ENCODE measurements at regions not wholly inside any gene's neighbourhood (a gene's known extent, or its start where the extent isn't known, plus 50 kb on each side); places are given as distances from the start of the nearest gene placed in this dataset.

DNA sequence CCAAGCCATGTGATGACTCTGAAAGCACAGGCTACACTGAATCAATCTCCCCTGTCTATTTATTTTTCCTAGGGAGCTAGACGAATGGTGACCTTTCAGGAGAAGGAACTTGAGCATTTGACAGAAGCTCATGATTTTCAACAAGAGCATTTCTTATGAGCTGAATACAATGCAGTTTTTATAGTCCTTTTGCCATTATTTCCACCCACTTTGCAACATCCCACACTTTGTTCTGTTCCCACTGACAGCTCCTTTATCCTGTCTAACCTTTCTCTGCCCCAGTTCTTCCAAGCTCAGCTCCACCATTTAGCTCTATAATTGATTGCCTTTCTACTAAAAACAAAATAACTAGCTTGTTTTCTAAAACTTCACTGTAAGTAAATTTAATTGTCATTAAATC is 91.9 kb upstream of the PRSS1 start:
- H3K9me2 ChIP-seq (replicated peaks; ENCODE audit: low read depth, low read length), result no peaks in the 10 kb centered on the region
- no peaks in the 10 kb centered on the region for H3K27me3 ChIP-seq (ENCODE audit: insufficient read depth, low read length, poor library complexity, severe bottlenecking)
- no peak overlapping the region for H2AFZ ChIP-seq (ENCODE audit: low read length)
- no peaks in the 10 kb centered on the region for H3K9me3 ChIP-seq (ENCODE audit: insufficient read depth, low read depth, low read length)
- no peaks in the 10 kb centered on the region for H3K79me2 ChIP-seq (ENCODE audit: insufficient read depth, low read length)
- no peak overlapping the region for H3K9ac ChIP-seq (ENCODE audit: low read depth, low read length, poor library complexity, severe bottlenecking)
- H3K4me2 ChIP-seq (ENCODE audit: low read depth, low read length, poor library complexity, severe bottlenecking), result no peak overlapping the region
- no peaks in the 10 kb centered on the region for H4K20me1 ChIP-seq (ENCODE audit: insufficient read depth, low read length, poor library complexity, severe bottlenecking)
- H3K4me3 ChIP-seq (ENCODE audit: low read length, poor library complexity, severe bottlenecking), result no peak overlapping the region
- H3K36me3 ChIP-seq (ENCODE audit: insufficient read depth, low read length), result no peaks in the 10 kb centered on the region
- H3F3A ChIP-seq (ENCODE audit: low read depth), result no peaks in the 10 kb centered on the region
- H3K4me1 ChIP-seq (ENCODE audit: insufficient read depth, low read length, poor library complexity, severe bottlenecking), result no peaks in the 10 kb centered on the region
- TF ChIP-seq, protein P1, sequence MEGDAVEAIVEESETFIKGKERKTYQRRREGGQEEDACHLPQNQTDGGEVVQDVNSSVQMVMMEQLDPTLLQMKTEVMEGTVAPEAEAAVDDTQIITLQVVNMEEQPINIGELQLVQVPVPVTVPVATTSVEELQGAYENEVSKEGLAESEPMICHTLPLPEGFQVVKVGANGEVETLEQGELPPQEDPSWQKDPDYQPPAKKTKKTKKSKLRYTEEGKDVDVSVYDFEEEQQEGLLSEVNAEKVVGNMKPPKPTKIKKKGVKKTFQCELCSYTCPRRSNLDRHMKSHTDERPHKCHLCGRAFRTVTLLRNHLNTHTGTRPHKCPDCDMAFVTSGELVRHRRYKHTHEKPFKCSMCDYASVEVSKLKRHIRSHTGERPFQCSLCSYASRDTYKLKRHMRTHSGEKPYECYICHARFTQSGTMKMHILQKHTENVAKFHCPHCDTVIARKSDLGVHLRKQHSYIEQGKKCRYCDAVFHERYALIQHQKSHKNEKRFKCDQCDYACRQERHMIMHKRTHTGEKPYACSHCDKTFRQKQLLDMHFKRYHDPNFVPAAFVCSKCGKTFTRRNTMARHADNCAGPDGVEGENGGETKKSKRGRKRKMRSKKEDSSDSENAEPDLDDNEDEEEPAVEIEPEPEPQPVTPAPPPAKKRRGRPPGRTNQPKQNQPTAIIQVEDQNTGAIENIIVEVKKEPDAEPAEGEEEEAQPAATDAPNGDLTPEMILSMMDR (conservative IDR thresholded peaks at IDR 0.05; ENCODE audit: low read length), result no peak

- H3K9me3 ChIP-seq (ENCODE audit: insufficient read depth, low read depth, low read length), result no peaks in the 10 kb centered on the region
- H3K36me3 ChIP-seq (ENCODE audit: insufficient read depth, low read length), result no peaks in the 10 kb centered on the region
- H4K20me1 ChIP-seq (ENCODE audit: insufficient read depth, low read length, poor library complexity, severe bottlenecking), result no peaks in the 10 kb centered on the region
- H3F3A ChIP-seq (ENCODE audit: low read depth), result no peaks in the 10 kb centered on the region
- H3K4me1 ChIP-seq (ENCODE audit: insufficient read depth, low read length, poor library complexity, severe bottlenecking), result no peaks in the 10 kb centered on the region
- H3K4me2 ChIP-seq (ENCODE audit: low read depth, low read length, poor library complexity, severe bottlenecking), result no peak overlapping the region
- no peak overlapping the region for H3K4me3 ChIP-seq (ENCODE audit: low read length, poor library complexity, severe bottlenecking)
- no peaks in the 10 kb centered on the region for H3K27me3 ChIP-seq (ENCODE audit: insufficient read depth, low read length, poor library complexity, severe bottlenecking)
- no peaks in the 10 kb centered on the region for H3K9me2 ChIP-seq (replicated peaks; ENCODE audit: low read depth, low read length)
- no peak overlapping the region for H3K9ac ChIP-seq (ENCODE audit: low read depth, low read length, poor library complexity, severe bottlenecking)
- no peak overlapping the region for H2AFZ ChIP-seq (ENCODE audit: low read length)
- TF ChIP-seq, protein P1 (conservative IDR thresholded peaks at IDR 0.05; ENCODE audit: low read length), result no peak
- TF ChIP-seq EZH2phosphoT487 (IDR thresholded peaks at IDR 0.05; ENCODE audit: borderline replicate concordance), result no peak
- no peaks in the 10 kb centered on the region for H3K79me2 ChIP-seq (ENCODE audit: insufficient read depth, low read length)
These were observed 94.9 kb upstream of the PRSS1 start for GRCh38 chr7:142654398-142654797.

- Histone ChIP-seq H3K9ac (ENCODE audit: low read depth, low read length, poor library complexity, severe bottlenecking) (no peak overlapping the region), H3K79me2 (ENCODE audit: insufficient read depth, low read length) (no peaks in the 10 kb centered on the region), H3K4me3 (ENCODE audit: low read length, poor library complexity, severe bottlenecking) (no peak overlapping the region), H3F3A (ENCODE audit: low read depth) (no peaks in the 10 kb centered on the region), H3K9me3 (ENCODE audit: insufficient read depth, low read depth, low read length) (no peaks in the 10 kb centered on the region), H2AFZ (ENCODE audit: low read length) (no peak overlapping the region), H4K20me1 (ENCODE audit: insufficient read depth, low read length, poor library complexity, severe bottlenecking) (no peaks in the 10 kb centered on the region), H3K27me3 (ENCODE audit: insufficient read depth, low read length, poor library complexity, severe bottlenecking) (no peaks in the 10 kb centered on the region), H3K36me3 (ENCODE audit: insufficient read depth, low read length) (no peaks in the 10 kb centered on the region), H3K9me2 (replicated peaks; ENCODE audit: low read depth, low read length) (no peaks in the 10 kb centered on the region), H3K4me1 (ENCODE audit: insufficient read depth, low read length, poor library complexity, severe bottlenecking) (no peaks in the 10 kb centered on the region), H3K4me2 (ENCODE audit: low read depth, low read length, poor library complexity, severe bottlenecking) (no peak overlapping the region)
- TF ChIP-seq, protein P1 (conservative IDR thresholded peaks at IDR 0.05; ENCODE audit: low read length), result no peak
- no peak for TF ChIP-seq EZH2phosphoT487 (IDR thresholded peaks at IDR 0.05; ENCODE audit: borderline replicate concordance)
These were observed 101.5 kb upstream of the PRSS1 start for GRCh38 chr7:142647749-142648148.

Measured in Loucy (cell line).